ENCODE measurements at regions not wholly inside any gene's neighbourhood (a gene's known extent, or its start where the extent isn't known, plus 50 kb on each side); places are given as distances from the start of the nearest gene placed in this dataset.

DNA sequence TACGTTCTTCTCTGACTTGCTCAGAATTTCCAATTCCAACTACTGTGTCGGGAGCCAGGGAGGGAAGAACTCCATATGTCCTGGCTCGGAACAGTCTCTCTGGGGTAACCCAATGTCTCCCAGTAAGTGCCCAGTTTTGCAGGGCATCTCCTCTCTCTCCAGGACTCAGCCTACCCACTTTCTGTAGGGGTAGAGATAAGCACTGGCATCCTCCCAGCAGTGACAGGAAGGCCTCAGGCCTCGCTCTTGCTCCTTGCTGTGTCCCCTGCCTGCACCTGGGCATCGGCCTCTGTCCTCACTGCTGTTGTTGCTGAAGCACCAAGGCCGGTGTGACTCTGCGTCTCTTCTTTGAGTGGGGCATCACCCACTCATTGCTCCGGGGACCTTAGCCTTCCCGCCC is 388.9 kb upstream of the JARID2 start:
- no peak for TF ChIP-seq GATA1 (IDR thresholded peaks at IDR 0.05; ENCODE audit: low read depth, low read length)
- no peak for TF ChIP-seq POLR2A (IDR thresholded peaks at IDR 0.05; ENCODE audit: low read length)

Data from erythroblast (primary cell).